GM12878 (cell line): ENCODE measurements at regions not wholly inside any gene's neighbourhood (a gene's known extent, or its start where the extent isn't known, plus 50 kb on each side); places are given as distances from the start of the nearest gene placed in this dataset.

Experiments
- ATAC-seq: fragments of 200-7000 bp; cut with Tn5 transposase; 3 replicates; pipeline ENCODE4 v1.9.1; 2020; ENCODE audit warnings: mild to moderate bottlenecking, moderate library complexity
- BruUV-seq: library from RNA; stranded (reverse); fragments of 400-500 nt; replicated peaks from 2 replicates; lab custom pipeline; 2021; lab: Mats Ljungman, UMichigan
- CTCF ChIA-PET: fragments of 300-600 bp; sonication (Branson Sonifier 250); formaldehyde crosslinking; extraction: SDS; loops from one replicate; lab custom pipeline; 2021; ENCODE audit warnings: inconsistent platforms; lab: Yijun Ruan, JAX
- POLR2A ChIA-PET: fragments of 350-600 bp; formaldehyde crosslinking; extraction: SDS; loops from one replicate; lab custom pipeline; 2021; ENCODE audit warnings: inconsistent platforms; lab: Charles Lee
- RAD21 ChIA-PET: fragments of 300-600 bp; sonication (Branson Sonifier 250); formaldehyde crosslinking; loops from one replicate; lab custom pipeline; 2023; ENCODE audit warnings: antibody characterized with exemption; ENCODE audit not compliant: unreplicated experiment; lab: Charles Lee
- SMC1A ChIA-PET: fragments of 300-600 bp; sonication (Branson Sonifier 250); formaldehyde crosslinking; loops from one replicate; lab custom pipeline; 2023; ENCODE audit not compliant: unreplicated experiment, uncharacterized antibody; lab: Charles Lee
- DNase-seq: peaks from one replicate; pipeline ENCODE4 v3.0.0-alpha.2; 2011; ENCODE audit warnings: low read depth, low spot score
- FAIRE-seq: peaks from 3 replicates; lab custom pipeline; 2011; peaks lifted over from hg19 to GRCh38; lab: Jason Lieb, UNC
- H2AFZ ChIP-seq: 2 replicates; pipeline ENCODE4 v1.6.0; 2011; ENCODE audit warnings: low read depth, low read length, control low read depth; ENCODE audit not compliant: control insufficient read depth
- H3K27ac ChIP-seq: 2 replicates; pipeline ENCODE4 v1.5.1; 2011; ENCODE audit warnings: control low read depth; ENCODE audit not compliant: control insufficient read depth, insufficient read depth
- H3K27me3 ChIP-seq, 2 experiments: replicated peaks in 1 of 2; 2 replicates each; pipeline versions ENCODE4 v1.6.0 to v1.6.1; 2011; ENCODE audit warnings: low read length in 1 of 2; ENCODE audit not compliant: control insufficient read depth in 2 of 2, insufficient read depth in 2 of 2
- H3K36me3 ChIP-seq, 2 experiments: 2 replicates each; pipeline ENCODE4 v1.5.1; 2011; ENCODE audit warnings: low read length in 1 of 2; ENCODE audit not compliant: control insufficient read depth in 2 of 2, insufficient read depth in 2 of 2
- H3K4me1 ChIP-seq: 2 replicates; pipeline ENCODE4 v1.6.1; 2011; ENCODE audit warnings: mild to moderate bottlenecking, low read length, moderate library complexity, mixed read lengths; ENCODE audit not compliant: control insufficient read depth, insufficient read depth
- H3K4me2 ChIP-seq: 2 replicates; pipeline ENCODE4 v1.6.0; 2011; ENCODE audit warnings: control low read depth; ENCODE audit not compliant: control insufficient read depth, insufficient read depth
- H3K4me3 ChIP-seq: fragments of 200-600 bp; sonication (generic); 2 replicates; pipeline ENCODE4 v1.5.1; 2016
- H3K79me2 ChIP-seq: 2 replicates; pipeline ENCODE4 v1.6.0; 2011; ENCODE audit warnings: low read length; ENCODE audit not compliant: control insufficient read depth, insufficient read depth
- H3K9ac ChIP-seq: 2 replicates; pipeline ENCODE4 v1.8.0; 2011; ENCODE audit warnings: low read length, control low read depth, mixed read lengths; ENCODE audit not compliant: control insufficient read depth, insufficient read depth
- H3K9me3 ChIP-seq: replicated peaks from 3 replicates; pipeline ENCODE4 v1.5.1; 2011; ENCODE audit warnings: mild to moderate bottlenecking, low read length; ENCODE audit not compliant: control insufficient read depth, insufficient read depth
- H4K20me1 ChIP-seq: 2 replicates; pipeline ENCODE4 v1.6.0; 2011; ENCODE audit not compliant: control insufficient read depth, insufficient read depth
- CBX3 ChIP-seq: fragments of 200-600 bp; sonication (generic); IDR thresholded peaks from 2 replicates; pipeline ENCODE4 v1.6.1; 2016; ENCODE audit warnings: low read depth, borderline replicate concordance
- CBX5 ChIP-seq: sonication (generic); IDR thresholded peaks from 2 replicates; pipeline ENCODE4 v1.6.1; 2016; ENCODE audit warnings: low read depth, moderate library complexity, mild to moderate bottlenecking, inconsistent platforms
- CEBPB ChIP-seq, 2 experiments: fragments of 150-350 bp in 1 of 2; IDR thresholded peaks; 2 replicates each; pipeline ENCODE4 v1.6.1; 2012 to 2014; ENCODE audit warnings: low read depth in 2 of 2, low read length in 2 of 2, borderline replicate concordance in 1 of 2, inconsistent platforms in 1 of 2
- CUX1 ChIP-seq: IDR thresholded peaks from 2 replicates; pipeline ENCODE4 v1.6.1; 2012; ENCODE audit warnings: improper control_type of control experiment, low read depth, low read length; ENCODE audit not compliant: insufficient replicate concordance
- EP300 ChIP-seq, 2 experiments: fragments of 150-350 bp in 1 of 2; IDR thresholded peaks; 2 replicates each; pipeline ENCODE4 v1.6.1; 2011 to 2012; ENCODE audit warnings: low read depth in 2 of 2, low read length in 2 of 2, borderline replicate concordance in 1 of 2, improper control_type of control experiment in 1 of 2, inconsistent platforms in 1 of 2; ENCODE audit not compliant: control insufficient read depth in 1 of 2
- IKZF1 ChIP-seq: fragments of 450-650 bp; conservative IDR thresholded peaks from 2 replicates; pipeline ENCODE4 v1.6.1; 2017; ENCODE audit warnings: antibody characterized with exemption, mild to moderate bottlenecking
- NRF1 ChIP-seq: conservative IDR thresholded peaks from 2 replicates; pipeline ENCODE4 v1.6.1; 2011; ENCODE audit warnings: mild to moderate bottlenecking, low read depth, low read length, improper control_type of control experiment
- SREBF1 ChIP-seq: IDR thresholded peaks from 2 replicates; pipeline ENCODE4 v1.6.1; 2012; ENCODE audit warnings: mild to moderate bottlenecking, low read length
- TCF7 ChIP-seq: IDR thresholded peaks from 2 replicates; pipeline ENCODE4 v1.6.1; 2014; ENCODE audit warnings: antibody characterized with exemption, borderline replicate concordance
- USF1 ChIP-seq: IDR thresholded peaks from 2 replicates; pipeline ENCODE4 v1.6.1; 2011; ENCODE audit warnings: borderline replicate concordance, low read depth, mild to moderate bottlenecking, moderate library complexity, mixed read lengths, low read length; ENCODE audit not compliant: insufficient read depth; ENCODE audit errors: extremely low read length
- ZNF687 ChIP-seq: fragments of 450-650 bp; IDR thresholded peaks from 2 replicates; pipeline ENCODE4 v1.6.1; 2017; ENCODE audit warnings: mild to moderate bottlenecking, moderate library complexity
- WGBS: methylation state at CpG from one replicate; pipeline ENCODE4 v1.1.6; 2016; ENCODE audit warnings: low lambda C conversion rate; ENCODE audit not compliant: insufficient replicate concordance, insufficient coverage; ENCODE audit errors: missing lambda C conversion rate; 5-methylcytosine and 5-hydroxymethylcytosine counted together
- in situ Hi-C: fragments of 300-500 bp; cut with MboI; formaldehyde crosslinking; loops from 9 replicates; pipeline ENCODE4 v1.14.3; 2018; ENCODE audit warnings: mixed read lengths
- intact Hi-C: fragments of 100-400 bp; cut with micrococcal nuclease; formaldehyde crosslinking; loops from one replicate; pipeline ENCODE4 v1.14.2; 2022; ENCODE audit not compliant: unreplicated experiment

- TF ChIP-seq ZNF687: peak; percentile 44; the same call in 1 of the 2 replicates
- peak; percentile 49; the same call in 1 of the 2 replicates for TF ChIP-seq IKZF1
- TF ChIP-seq TCF7: peak; percentile 41; the same call in 1 of the 2 replicates
- TF ChIP-seq USF1: no peak
- 0 out of 4 replicates have a peak, but pooled peaks of 1 of the 2 experiments have one; percentile 3 for TF ChIP-seq EP300 (IDR thresholded peaks at IDR 0.05; ENCODE audit: borderline replicate concordance in 1 of 2, control insufficient read depth in 1 of 2, low read depth in 2 of 2, low read length in 2 of 2)
Measured at GRCh38 chr15:38652998-38653397, 88.4 kb upstream of the RASGRP1 start (continued).

GRCh38 chr15:38658431-38658830, 93.8 kb upstream of the RASGRP1 start:
- intact Hi-C loops: no loop called here
- WGBS: 91% methylated on average over 5 of the region's 5 CpGs
- Histone ChIP-seq H3K4me2 (no peak overlapping the region), H3K27ac (no peak overlapping the region), H2AFZ (no peak overlapping the region), H3K9me3 (no peaks in the 10 kb centered on the region), H3K27me3 (no peaks in the 10 kb centered on the region), H4K20me1 (no peaks in the 10 kb centered on the region), H3K79me2 (no peaks in the 10 kb centered on the region), H3K9ac (no peak overlapping the region), H3K4me1 (no peaks in the 10 kb centered on the region; the same call in 1 of the 2 replicates), H3K4me3 (no peak overlapping the region), H3K36me3 (no peaks in the 10 kb centered on the region)
- FAIRE-seq: no peak
- ChIA-PET SMC1A (interaction anchor here (0.8 to 47.0 kb wide), 8 partner anchors 7 to 164 kb away, joined by 3 to 1803 read pairs (median 40); no protein-coding TSS in a partner anchor), RAD21 (interaction anchor here (2.1 to 22.5 kb wide), 6 partner anchors 4 to 95 kb away, joined by 5 to 737 read pairs (median 265); partner anchors contain the start of gene RASGRP1), CTCF (interaction anchor here (0.8 to 9.4 kb wide), 8 partner anchors 11 to 218 kb away, joined by 3 to 75 read pairs (median 5); no protein-coding TSS in a partner anchor), POLR2A (interaction anchor here (1.0 to 20.1 kb wide), 10 partner anchors 7 to 95 kb away, joined by 3 to 367 read pairs (median 4); partner anchors contain the start of gene RASGRP1)
- DNase-seq: no peak
- in situ Hi-C loops: no loop called here
- ATAC-seq: no peak
- BruUV-seq: no TSS peak
- TF ChIP-seq CEBPB (IDR thresholded peaks at IDR 0.05; ENCODE audit: borderline replicate concordance in 1 of 2, low read depth in 2 of 2, low read length in 2 of 2) (no peak), CBX5 (no peak), NRF1 (no peak), CBX3 (no peak), CUX1 (no peak), SREBF1 (no peak)
